GM21515 (cell line): ENCODE measurements at regions not wholly inside any gene's neighbourhood (a gene's known extent, or its start where the extent isn't known, plus 50 kb on each side); places are given as distances from the start of the nearest gene placed in this dataset.
"Not testable (repeated sequence)": the region's sequence is repeated elsewhere in the genome, so short reads cannot be mapped to it uniquely, and the experiment has no call there.

Experiments used
- ATAC-seq: cut with Tn5 transposase; IDR thresholded peaks from one replicate; pipeline ENCODE4 v1.9.1; 2021; ENCODE audit not compliant: unreplicated experiment

DNA sequence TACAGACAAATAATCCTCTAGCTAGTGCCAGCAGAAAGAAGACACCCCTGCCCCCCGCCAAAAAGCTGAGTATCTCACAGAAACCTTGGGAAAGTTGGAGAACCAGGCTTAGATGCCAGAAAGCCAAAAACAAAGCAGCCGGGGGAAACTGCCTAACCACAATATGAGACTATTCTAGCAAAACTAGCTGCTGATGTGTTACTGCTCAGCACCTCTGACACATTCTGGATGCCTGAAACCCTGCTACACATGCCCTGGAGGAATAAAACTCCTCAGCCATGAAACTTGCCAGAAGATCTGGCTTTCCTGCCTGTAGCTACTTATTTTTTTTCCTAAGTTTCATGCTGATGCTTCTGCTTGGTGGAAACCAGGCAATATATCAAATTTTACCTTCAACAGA is 122.7 kb upstream of the GCFC2 start:
- no peak for ATAC-seq

DNA sequence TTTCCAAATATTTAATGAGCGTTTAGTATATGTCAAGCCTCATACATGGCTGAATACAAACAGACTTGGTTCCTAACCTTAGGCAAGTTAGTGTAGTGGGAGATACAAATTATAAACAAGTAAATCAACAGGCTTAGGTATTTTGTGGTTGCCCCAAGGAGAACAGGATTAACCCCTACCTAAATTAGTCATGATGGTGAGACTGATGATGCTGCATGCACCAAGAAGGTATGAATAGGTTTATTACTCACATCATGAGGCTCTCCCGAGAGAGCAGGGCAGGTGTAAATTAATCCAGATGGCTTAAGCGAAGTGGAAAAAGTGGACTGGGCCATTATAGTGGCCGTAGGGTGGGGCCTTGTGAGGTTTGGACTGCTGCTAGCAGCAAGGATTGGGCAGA is 118.1 kb upstream of the GCFC2 start:
- ATAC-seq = no peak

DNA sequence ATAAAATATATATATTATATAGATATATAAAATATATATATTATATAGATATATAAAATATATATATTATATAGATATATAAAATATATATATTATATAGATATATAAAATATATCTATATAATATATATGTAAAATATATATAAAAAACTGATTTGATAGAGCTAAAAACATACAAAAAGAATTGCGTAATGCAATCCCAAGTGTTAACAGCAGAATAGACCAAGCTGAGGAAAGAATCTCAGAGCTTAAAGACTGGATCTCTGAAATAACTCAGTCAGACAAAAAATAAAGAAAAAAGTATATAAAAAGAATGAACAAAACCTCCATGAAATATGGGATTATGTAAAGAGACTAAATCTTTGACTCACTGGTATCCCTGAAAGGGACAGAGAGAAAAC is 112.8 kb upstream of the GCFC2 start:
- ATAC-seq = not testable (repeated sequence)

DNA sequence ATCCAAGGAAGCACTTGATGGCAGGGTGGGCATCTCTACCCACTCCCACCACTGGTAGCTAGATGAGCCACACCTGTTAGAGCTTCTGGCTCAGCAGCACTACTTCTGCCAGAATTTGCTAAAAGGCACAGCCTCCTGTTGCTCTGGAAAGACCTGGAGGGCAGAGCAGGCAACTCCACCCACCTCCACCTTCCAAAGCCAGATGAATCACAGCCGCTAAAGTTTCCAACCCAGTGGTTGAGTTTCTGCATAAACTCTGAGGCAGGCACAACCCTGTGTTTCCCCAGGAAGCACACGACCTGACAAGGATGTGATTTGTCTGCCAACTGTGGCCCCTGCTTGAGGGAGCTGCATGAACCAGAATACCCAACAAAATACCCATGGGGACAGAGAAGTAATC is 111.6 kb upstream of the GCFC2 start:
- no peak for ATAC-seq

DNA sequence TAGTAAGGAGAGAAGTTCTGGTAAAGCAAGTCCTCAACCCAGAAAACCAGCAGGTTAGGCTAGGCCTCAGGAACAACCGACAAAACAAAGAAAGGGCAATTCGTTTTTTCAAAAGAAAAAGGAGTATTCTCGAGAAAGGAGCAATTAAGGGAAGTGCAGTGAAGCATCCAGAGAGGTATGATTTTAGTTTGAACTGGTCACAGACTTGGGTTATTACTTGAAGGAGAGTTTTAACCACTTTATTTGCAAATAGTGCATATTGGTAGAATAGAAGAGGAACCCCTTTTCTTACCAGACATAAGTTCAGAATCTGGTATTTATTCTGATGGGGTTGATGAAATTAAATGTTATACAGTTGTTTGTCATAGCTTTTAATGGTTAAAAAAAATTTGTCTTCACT is 110.0 kb upstream of the GCFC2 start:
- ATAC-seq = no peak

DNA sequence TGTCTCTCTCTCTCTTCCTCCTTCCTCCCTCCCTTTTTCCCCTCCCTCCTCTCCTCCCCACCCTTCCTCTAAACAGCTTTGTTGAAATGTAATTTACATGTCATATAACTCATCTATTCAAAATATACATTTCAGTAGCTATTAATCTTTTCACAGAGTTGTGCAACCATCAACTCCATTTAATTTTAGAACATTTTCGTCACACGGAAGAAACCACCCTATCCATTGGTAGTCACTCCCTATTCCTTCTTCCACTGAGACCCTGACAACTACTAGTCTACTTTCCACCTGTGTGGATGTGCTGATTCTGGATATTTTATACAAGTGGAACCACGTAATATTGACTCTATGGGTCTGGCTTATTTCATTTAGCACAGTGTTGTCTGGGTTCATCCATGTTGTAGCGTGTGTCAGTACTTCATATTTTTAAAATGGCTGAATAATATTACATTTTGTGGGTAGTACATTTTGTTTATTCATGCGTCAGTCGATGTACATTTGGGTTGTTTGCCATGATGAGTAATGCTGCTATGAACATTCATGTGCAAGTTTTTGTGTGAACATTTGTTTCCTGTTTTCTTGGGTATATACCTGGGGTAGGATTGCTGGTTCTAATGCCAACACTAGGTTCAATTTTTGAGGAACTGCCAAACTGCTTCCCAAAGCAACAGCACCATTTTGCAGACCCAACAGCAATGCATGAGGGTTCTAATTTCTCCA is 100.1 kb upstream of the GCFC2 start:
- ATAC-seq = no peak

DNA sequence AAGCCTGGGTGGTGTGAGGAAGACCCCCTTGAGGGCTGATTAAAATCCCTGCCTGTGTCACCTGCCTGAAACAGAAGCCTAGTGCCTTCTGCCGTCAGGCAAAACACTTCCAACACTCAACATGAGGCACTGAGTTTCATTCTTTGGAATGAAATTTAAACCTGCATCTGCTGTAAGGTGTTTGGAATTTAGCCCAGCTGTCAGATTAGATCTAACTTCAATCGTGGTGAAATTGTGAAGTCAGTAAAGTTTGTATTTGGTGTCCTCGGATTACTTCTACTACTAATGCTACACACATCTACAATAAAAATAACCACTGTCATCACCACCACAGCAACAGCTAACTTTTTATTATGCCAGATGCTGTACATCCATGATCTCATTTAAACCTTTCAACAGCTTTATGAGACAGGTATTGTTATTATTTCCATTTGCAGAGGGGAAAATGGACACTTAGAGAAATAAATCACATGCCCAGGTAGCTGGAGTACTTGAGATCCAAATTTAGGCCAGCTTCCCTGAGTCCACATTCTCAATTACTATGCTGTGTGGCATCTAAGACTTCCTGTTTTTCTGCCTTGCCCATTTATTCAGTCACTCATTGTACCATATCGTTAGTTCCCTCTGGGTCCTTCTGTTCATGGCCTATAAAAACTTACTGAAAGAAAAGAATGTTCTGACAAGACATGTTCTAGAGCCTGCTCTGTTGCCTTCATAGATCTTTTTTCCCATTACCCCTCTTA is 98.2 kb upstream of the GCFC2 start:
- no peak for ATAC-seq

DNA sequence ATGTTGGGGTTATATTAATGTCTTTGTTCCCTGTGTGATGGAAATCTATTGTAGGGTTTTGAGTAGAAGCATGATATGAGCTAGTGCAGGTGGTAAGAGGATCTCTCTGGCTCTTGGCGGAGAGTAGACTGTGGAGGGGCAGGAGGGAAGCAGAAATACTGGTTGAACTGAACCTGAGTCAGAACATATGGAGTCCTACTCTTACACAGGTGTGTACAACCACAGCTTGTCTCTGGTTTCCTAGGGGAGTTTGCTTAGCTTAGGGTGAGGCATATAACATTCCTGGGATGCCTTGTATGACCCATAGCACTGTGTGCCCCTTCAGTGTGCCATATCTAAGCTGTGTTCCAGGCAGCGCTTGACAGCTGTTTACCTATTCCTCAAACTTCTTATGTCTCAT is 97.3 kb upstream of the GCFC2 start:
- ATAC-seq = no peak

DNA sequence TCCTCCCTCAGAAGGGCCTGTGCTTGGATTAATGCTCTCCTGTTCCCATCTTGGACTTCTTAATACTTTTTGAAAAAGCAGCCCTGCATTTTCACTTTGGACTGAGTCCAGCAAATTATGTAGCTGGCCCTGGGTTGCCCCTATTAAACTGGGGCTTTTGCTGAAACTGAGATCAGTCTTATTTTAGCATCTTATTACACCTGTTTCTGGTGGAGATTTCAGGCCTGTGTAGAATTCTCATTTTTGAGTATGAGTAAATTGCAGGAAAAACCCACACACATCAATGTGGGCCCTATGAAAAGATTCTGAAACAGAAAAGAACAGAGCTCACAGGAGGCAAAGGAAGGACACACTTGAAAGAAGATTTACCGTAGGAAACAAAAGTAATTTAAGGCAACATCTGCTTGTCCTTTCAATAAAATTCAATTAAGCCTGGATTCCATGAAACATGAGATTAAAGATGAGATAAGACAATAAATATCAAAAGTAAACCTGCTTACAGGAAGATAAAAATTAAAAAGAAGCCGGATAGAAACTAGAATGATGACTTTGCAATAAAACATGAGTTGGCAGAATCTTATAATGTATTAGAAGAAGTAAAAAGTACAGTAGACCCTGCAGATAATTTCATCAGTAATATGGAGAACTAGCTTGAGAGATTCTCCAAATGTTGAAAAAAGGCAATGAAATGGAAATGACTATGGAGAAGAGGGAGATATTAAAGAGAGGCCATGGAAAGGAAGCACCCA is 90.7 kb upstream of the GCFC2 start:
- ATAC-seq = peak; percentile 35

DNA sequence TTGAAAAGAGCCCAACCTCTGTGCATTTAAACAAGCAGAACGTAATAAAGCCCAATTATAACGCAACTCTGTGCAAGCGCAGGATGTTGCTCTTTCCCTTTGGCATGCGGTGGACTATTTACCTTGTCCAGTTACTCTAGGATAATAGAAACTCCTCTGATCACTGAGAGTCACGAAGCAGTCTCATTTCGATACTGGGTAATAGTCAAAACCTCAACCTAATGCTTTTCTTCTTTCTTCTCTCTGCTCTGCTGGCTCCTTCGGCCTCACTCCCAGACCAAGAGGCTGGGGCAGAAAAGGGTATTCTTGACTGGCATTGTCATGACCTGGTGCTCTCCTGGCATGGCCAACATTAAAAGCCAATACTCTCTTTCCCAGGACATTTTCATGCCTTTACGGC is 89.7 kb upstream of the GCFC2 start:
- peak; percentile 73 for ATAC-seq

DNA sequence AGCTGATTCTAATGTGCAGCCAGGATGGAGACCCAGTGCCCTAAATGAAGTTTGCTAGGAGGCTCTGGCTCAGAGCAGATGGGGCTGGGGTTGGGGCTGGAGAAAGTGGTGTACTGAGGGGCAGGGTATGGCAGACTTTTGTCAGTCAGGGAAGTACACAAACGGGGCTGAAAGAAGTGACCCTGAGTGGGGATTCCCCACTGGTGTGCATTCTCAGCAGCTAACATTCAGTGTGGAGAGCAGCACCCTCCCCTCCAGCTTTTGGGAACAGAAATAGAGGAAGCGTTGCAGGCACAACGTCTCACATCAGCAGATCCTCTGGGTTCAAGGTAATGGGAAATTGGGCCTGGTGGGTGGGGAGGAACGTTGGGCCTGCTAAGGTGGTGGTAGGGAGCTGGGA is 89.1 kb upstream of the GCFC2 start:
- peak; percentile 56 for ATAC-seq

DNA sequence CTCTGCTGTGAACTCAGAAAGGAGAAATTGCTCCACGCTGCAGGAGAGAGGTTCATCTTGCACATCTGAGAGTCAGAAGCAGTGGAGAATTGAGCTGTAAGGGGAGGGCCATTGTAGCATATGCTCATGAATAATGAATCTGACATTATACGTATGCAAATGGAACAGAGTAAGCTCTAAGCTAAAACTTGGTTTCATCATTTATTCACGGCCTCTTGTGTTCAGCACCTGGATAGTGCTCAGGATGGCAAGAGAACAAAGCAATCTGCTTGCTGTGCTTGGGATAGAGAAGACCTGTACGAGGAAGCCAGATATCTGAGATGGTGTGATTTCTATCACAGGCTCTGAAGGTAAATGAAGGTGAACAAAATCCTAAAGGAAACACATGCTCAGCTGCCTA is 87.9 kb upstream of the GCFC2 start:
- no peak for ATAC-seq

DNA sequence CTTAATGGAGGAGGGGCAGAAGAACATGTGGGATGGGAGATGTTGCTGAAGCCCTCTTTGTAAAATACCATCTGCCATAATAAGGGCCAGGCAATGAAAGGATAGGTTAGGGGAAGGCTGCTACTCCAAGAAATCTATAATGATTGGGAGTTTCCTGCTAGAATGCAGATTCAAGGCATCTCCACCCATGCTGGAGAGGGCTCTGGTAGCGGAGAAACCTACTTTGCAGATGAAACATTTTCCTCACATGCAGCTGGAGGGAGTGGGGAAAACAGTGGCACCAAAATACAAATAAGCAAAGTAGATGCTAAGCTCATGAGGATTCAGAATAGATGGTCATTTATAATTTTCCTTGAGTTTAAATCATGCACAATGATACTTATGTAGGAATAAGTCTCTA is 82.3 kb upstream of the GCFC2 start:
- no peak for ATAC-seq

DNA sequence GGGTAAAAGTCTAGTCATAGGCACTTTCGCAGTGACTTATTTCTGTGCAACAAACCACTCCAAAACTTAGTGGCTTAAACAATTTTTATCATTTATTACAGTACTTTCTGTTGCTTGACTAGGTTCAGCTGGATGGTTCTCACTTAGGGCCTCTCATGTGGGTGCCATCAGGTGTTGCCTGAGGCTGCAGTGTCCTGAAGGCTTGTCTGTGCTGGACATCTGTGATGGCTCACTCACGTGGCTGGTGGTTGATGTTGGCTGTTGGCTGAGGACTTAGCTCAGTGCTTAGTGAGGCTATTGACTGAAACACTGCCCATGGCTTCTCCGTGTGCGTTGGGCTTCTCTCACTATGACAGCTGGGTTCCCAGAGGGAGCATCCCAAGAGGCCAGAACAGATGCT is 81.4 kb upstream of the GCFC2 start:
- no peak for ATAC-seq

DNA sequence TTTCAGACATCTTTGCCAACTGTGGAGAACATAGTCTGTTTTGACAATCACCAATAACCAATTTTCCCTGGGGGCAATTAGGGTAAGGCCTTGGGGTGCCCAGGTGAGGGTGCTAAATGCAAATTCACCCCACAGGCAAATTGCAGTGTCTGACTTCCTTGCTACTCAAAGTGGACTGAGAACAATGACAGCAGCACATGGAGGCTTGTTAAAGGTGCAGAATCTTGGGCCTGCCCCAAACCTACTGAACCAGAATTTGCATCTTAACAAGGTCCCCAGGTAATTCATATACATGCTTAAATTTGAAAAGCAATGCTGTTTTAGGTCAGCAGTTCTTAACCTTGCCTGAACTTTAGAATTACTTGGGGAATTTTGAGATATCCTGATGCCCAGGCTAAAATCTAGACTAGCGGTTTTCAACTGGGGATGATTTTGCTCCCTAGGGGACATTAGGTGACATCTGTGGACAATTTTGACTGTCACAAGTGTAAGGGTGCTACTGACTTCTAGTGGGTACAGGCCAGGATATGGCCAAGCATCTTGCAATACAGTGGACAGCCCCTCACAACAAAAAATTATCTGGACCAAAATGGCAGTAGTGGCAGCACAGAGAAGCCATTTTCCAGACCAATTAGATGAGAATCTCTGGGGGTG is 80.2 kb upstream of the GCFC2 start:
- ATAC-seq = no peak

DNA sequence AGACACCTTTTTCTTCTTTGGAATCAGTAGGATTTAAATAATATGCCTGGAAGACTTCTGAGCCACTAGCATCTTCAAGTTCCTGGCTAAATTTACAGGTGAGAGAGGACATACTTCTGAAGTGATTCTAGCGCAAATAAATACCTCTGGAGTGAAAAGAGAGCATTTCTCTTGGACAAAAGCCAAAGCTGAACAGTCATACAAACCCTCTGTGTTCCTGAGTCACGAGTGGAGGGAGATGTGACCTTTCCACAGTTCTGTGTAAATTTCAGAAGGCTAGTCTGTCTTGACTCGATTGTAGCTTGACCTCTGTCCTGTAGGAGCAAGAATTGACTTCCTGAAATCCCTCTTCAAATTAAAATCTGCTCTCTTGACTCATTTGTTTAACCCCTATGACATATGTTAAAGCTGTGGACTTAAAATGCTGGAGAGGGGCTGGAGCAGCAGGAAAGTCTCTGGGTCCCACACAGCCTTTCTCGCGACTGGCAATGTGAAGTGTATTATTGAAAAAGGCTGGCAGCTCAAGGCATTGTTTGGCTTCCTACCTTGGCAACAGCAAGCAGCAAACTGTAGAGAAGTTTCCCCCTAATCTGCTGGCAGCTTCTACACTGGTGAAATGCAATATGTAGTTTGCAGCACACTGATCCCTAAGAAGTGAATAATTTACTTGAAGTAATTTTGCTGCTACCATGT is 79.6 kb upstream of the GCFC2 start:
- no peak for ATAC-seq

DNA sequence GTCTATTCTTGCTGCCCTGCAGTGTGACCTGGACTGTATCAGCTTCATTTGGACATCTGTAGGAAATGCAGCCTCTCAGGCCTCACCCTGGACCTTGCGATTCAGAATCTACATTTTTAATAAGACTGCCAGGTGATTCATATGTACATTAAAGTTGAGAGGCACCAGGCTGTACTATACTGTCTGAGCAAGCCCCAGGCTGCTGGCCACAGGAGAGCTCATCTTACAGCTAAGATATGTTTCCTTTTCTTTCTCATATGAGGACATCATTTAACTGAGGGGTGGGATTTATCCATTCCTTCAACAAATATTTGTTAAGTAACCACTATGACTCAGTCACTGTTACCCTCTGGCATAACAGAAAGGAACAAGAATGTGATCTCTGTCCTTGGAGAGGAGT is 78.2 kb upstream of the GCFC2 start:
- no peak for ATAC-seq

DNA sequence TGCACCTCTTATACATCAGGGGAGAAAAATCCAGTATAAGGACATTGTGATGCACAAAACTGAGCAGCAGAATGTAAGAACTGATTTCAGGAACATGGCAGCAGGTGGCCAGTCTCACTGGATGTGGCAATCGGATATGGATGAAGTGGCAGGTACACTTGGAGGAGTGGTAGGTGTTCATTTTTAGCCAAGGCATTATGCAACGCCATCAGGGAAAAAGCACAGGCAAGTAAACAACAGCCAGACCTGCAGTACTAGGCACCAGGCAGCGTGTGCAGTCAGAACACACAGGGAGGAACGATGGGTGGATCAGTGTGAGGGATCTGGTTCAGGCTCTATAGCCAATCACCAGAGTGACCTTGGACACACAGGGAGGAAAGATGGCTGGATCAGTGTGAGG is 77.4 kb upstream of the GCFC2 start:
- ATAC-seq = no peak

DNA sequence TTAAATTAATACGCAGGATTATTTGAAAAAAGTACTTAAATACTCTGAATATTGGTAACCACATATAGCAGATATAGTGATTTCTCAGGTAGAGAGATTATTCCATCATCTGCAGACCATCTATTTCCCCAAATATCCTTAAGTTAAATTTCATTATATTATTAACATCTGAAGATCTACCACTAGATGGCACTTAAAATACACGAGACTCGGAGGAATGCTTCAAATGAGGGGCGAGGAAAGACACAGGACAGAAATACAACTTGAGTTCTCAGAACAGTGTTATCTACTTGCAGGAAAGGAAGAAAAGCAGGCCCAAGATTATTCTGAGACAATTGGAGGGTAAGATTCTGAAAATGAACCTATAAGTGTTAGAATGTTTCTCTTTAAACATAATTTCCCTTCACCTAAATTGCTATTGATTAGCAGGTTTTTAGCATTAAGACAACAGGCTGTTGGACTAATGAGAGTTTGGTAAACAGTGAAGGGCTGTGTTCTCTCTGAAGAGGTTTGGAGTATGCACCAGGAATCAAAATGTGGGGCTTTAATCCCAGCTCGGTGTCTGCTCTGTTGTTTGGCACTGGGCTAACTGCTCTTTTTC is 76.9 kb upstream of the GCFC2 start:
- ATAC-seq = no peak

DNA sequence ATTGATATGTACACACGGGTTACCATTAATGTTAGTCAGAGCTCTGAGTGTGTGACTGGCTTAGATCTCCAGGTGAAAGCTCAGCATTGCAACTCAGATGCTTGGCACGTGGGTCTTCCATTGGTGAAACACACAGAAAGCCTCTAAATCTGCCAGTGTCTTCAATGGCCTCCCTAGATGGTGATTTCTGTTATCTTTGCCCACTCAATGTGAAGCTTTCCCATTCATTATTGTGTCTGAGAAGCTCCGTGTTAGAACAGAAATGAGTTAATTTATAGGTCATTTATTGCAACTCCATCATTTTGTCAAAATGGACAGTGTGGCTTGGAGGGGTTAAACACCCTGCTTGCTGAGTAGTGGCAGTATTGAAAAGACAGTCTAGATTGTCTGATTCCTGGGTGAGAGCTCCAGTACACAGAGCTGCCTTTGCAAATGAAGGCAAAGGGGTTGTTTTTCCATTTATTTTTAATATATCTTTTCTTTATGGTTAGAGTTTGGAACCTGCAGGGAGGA is 64.7 kb upstream of the GCFC2 start:
- no peak for ATAC-seq
